ENCODE measurements at regions not wholly inside any gene's neighbourhood (a gene's known extent, or its start where the extent isn't known, plus 50 kb on each side); places are given as distances from the start of the nearest gene placed in this dataset.

- TF ChIP-seq MAX (IDR thresholded peaks at IDR 0.05) (no peak), RAD21 (IDR thresholded peaks at IDR 0.05; ENCODE audit: low read depth) (no peak), REST (IDR thresholded peaks at IDR 0.05; ENCODE audit: low read depth) (no peak), EGR1 (IDR thresholded peaks at IDR 0.05) (no peak), YY1 (IDR thresholded peaks at IDR 0.05; ENCODE audit: low read depth) (no peak), EP300 (IDR thresholded peaks at IDR 0.05; ENCODE audit: borderline replicate concordance) (no peak), CEBPB (IDR thresholded peaks at IDR 0.05) (no peak), TAF1 (IDR thresholded peaks at IDR 0.05; ENCODE audit: low read depth) (no peak)
Measured at GRCh38 chr6:148257810-148258209, 84.8 kb upstream of the SASH1 start.

Measured in Ishikawa (cell line).